Cardiac muscle cell (in vitro differentiated cells and primary cell): ENCODE measurements at regions not wholly inside any gene's neighbourhood (a gene's known extent, or its start where the extent isn't known, plus 50 kb on each side); places are given as distances from the start of the nearest gene placed in this dataset.

Experiments used
- DNase-seq, 2 donors: peaks; one replicate each; pipeline versions ENCODE4 v3.0.0 to v3.0.0-alpha.2; 2010 to 2017; ENCODE audit warnings: low read depth in 1 of 2, low spot score in 1 of 2
- H3K27ac ChIP-seq: fragments of 200-600 bp; sonication (generic); 2 replicates; pipeline ENCODE4 v1.5.1; 2016
- H3K27me3 ChIP-seq: fragments of 200-600 bp; sonication (generic); 2 replicates; pipeline ENCODE4 v1.6.0; 2016; ENCODE audit warnings: control low read depth
- H3K36me3 ChIP-seq: fragments of 200-600 bp; sonication (generic); 2 replicates; pipeline ENCODE4 v1.5.1; 2016; ENCODE audit warnings: control low read depth
- H3K4me1 ChIP-seq: fragments of 200-600 bp; sonication (generic); 2 replicates; pipeline ENCODE4 v1.8.1; 2017; ENCODE audit warnings: low read depth, mild to moderate bottlenecking, mixed run types
- H3K4me3 ChIP-seq: fragments of 200-600 bp; sonication (generic); 2 replicates; pipeline ENCODE4 v1.5.1; 2016; ENCODE audit warnings: mild to moderate bottlenecking
- H3K9me3 ChIP-seq: fragments of 200-600 bp; sonication (generic); 2 replicates; pipeline ENCODE4 v1.5.1; 2017; ENCODE audit warnings: low read depth, mild to moderate bottlenecking, control low read depth
- CTCF ChIP-seq: IDR thresholded peaks from 2 replicates; pipeline ENCODE4 v1.5.1; 2012; ENCODE audit warnings: low read depth, mild to moderate bottlenecking, low read length

GRCh38 chr4:27835851-27836250 lies 975.2 kb downstream of the STIM2 start:
- TF ChIP-seq CTCF = no peak
- Histone ChIP-seq H3K27me3 (no peaks in the 10 kb centered on the region), H3K4me3 (no peak overlapping the region), H3K27ac (no peak overlapping the region), H3K4me1 (no peaks in the 10 kb centered on the region), H3K36me3 (no peaks in the 10 kb centered on the region), H3K9me3 (no peaks in the 10 kb centered on the region)
- no peak for DNase-seq

- no peak for DNase-seq
- Histone ChIP-seq H3K4me1 (no peaks in the 10 kb centered on the region), H3K4me3 (no peak overlapping the region), H3K27me3 (no peaks in the 10 kb centered on the region), H3K36me3 (no peaks in the 10 kb centered on the region), H3K9me3 (no peaks in the 10 kb centered on the region), H3K27ac (no peak overlapping the region)
- no peak for TF ChIP-seq CTCF
Measured at GRCh38 chr4:27836523-27836922, 975.9 kb downstream of the STIM2 start.

- Histone ChIP-seq H3K27me3 (no peaks in the 10 kb centered on the region), H3K4me1 (no peaks in the 10 kb centered on the region), H3K4me3 (no peak overlapping the region), H3K9me3 (no peaks in the 10 kb centered on the region), H3K36me3 (no peaks in the 10 kb centered on the region), H3K27ac (no peak overlapping the region)
- DNase-seq = no peak
- no peak for TF ChIP-seq CTCF
Measured at GRCh38 chr4:27843776-27844175, 983.1 kb downstream of the STIM2 start.

GRCh38 chr4:27844376-27844775 lies 983.7 kb downstream of the STIM2 start:
- no peak for DNase-seq

GRCh38 chr4:27846951-27847350 lies 986.3 kb downstream of the STIM2 start:
- Histone ChIP-seq H3K9me3 (no peaks in the 10 kb centered on the region), H3K27me3 (no peaks in the 10 kb centered on the region), H3K36me3 (no peaks in the 10 kb centered on the region), H3K4me3 (no peak overlapping the region), H3K4me1 (no peaks in the 10 kb centered on the region), H3K27ac (no peak overlapping the region)
- TF ChIP-seq CTCF = no peak
- no peak for DNase-seq

More at GRCh38 chr4:27844376-27844775, 983.7 kb downstream of the STIM2 start:
- H3K4me3 ChIP-seq = no peak overlapping the region
- no peaks in the 10 kb centered on the region for H3K9me3 ChIP-seq
- TF ChIP-seq CTCF = no peak
- H3K27ac ChIP-seq = no peak overlapping the region
- no peaks in the 10 kb centered on the region for H3K4me1 ChIP-seq
- no peaks in the 10 kb centered on the region for H3K36me3 ChIP-seq
- no peaks in the 10 kb centered on the region for H3K27me3 ChIP-seq

- H3K27ac ChIP-seq = no peak overlapping the region
Measured at GRCh38 chr4:27861381-27861787, 1000.7 kb downstream of the STIM2 start.

More at GRCh38 chr4:27861381-27861787, 1000.7 kb downstream of the STIM2 start:
- peak; percentile 49 to 71 for DNase-seq
- Histone ChIP-seq H3K36me3 (no peaks in the 10 kb centered on the region), H3K4me3 (no peak overlapping the region), H3K9me3 (no peaks in the 10 kb centered on the region), H3K27me3 (no peaks in the 10 kb centered on the region), H3K4me1 (no peaks in the 10 kb centered on the region)
- peak; percentile 49 for TF ChIP-seq CTCF
